ENCODE measurements at regions not wholly inside any gene's neighbourhood (a gene's known extent, or its start where the extent isn't known, plus 50 kb on each side); places are given as distances from the start of the nearest gene placed in this dataset.
"Not testable (repeated sequence)": the region's sequence is repeated elsewhere in the genome, so short reads cannot be mapped to it uniquely, and the experiment has no call there.

- no peak for DNase-seq
These were observed 247.1 kb downstream of the SLCO4C1 start for GRCh38 chr5:102048940-102049339.

- DNase-seq, result not testable (repeated sequence)
These were observed 249.0 kb downstream of the SLCO4C1 start for GRCh38 chr5:102047073-102047472.

GRCh38 chr5:102040326-102040725 is 255.8 kb downstream of the SLCO4C1 start:
- DNase-seq, result no peak

GRCh38 chr5:102036927-102037326 is 259.2 kb downstream of the SLCO4C1 start:
- no peak for DNase-seq

- no peak for DNase-seq
These were observed 264.4 kb downstream of the SLCO4C1 start for GRCh38 chr5:102031711-102032110.

GRCh38 chr5:102018690-102019089 is 277.4 kb downstream of the SLCO4C1 start:
- no peak for DNase-seq

GRCh38 chr5:102018279-102018678 is 277.8 kb downstream of the SLCO4C1 start:
- DNase-seq, result no peak

- no peak for DNase-seq
These were observed 281.7 kb downstream of the SLCO4C1 start for GRCh38 chr5:102014371-102014770.

- DNase-seq, result no peak
These were observed 285.4 kb downstream of the SLCO4C1 start for GRCh38 chr5:102010644-102011043.

- DNase-seq, result no peak
These were observed 298.8 kb downstream of the SLCO4C1 start for GRCh38 chr5:101997235-101997634.

- DNase-seq, result no peak
These were observed 300.5 kb downstream of the SLCO4C1 start for GRCh38 chr5:101995585-101995984.

GRCh38 chr5:101991486-101991885 is 304.6 kb downstream of the SLCO4C1 start:
- DNase-seq, result no peak

GRCh38 chr5:101989659-101990058 is 306.4 kb downstream of the SLCO4C1 start:
- DNase-seq, result no peak

GRCh38 chr5:101977729-101978345 is 318.2 kb downstream of the SLCO4C1 start:
- peak; percentile 11 for DNase-seq

GRCh38 chr5:101976933-101977332 is 319.2 kb downstream of the SLCO4C1 start:
- DNase-seq, result no peak

- DNase-seq, result no peak
These were observed 326.3 kb downstream of the SLCO4C1 start for GRCh38 chr5:101969742-101970141.

GRCh38 chr5:101966476-101966875 is 329.6 kb downstream of the SLCO4C1 start:
- no peak for DNase-seq

GRCh38 chr5:101955891-101956290 is 340.2 kb downstream of the SLCO4C1 start:
- peak; percentile 7 for DNase-seq

- DNase-seq, result no peak
These were observed 346.1 kb downstream of the SLCO4C1 start for GRCh38 chr5:101950019-101950418.

GRCh38 chr5:101948615-101949014 is 347.5 kb downstream of the SLCO4C1 start:
- DNase-seq, result no peak

- peak; percentile 18 for DNase-seq
These were observed 352.3 kb downstream of the SLCO4C1 start for GRCh38 chr5:101943784-101944183.

- DNase-seq, result peak; percentile 32
These were observed 353.7 kb downstream of the SLCO4C1 start for GRCh38 chr5:101942321-101942882.

GRCh38 chr5:101937041-101937440 is 359.0 kb downstream of the SLCO4C1 start:
- DNase-seq, result no peak

GRCh38 chr5:101935086-101935485 is 361.0 kb downstream of the SLCO4C1 start:
- no peak for DNase-seq

GRCh38 chr5:101932599-101932998 is 363.5 kb downstream of the SLCO4C1 start:
- no peak for DNase-seq
